DND-41 (cell line): ENCODE measurements at regions not wholly inside any gene's neighbourhood (a gene's known extent, or its start where the extent isn't known, plus 50 kb on each side); places are given as distances from the start of the nearest gene placed in this dataset.

ENCODE experiments used
- CTCF ChIP-seq: IDR thresholded peaks from 2 replicates; pipeline ENCODE4 v1.5.1; 2012; ENCODE audit warnings: borderline replicate concordance, low read length, moderate library complexity, mild to moderate bottlenecking; ENCODE audit not compliant: poor library complexity, severe bottlenecking; ENCODE audit errors: extremely low read depth
- EZH2 ChIP-seq: IDR thresholded peaks from 3 replicates; pipeline ENCODE4 v1.6.1; 2012; ENCODE audit warnings: borderline replicate concordance, low read depth, mild to moderate bottlenecking, moderate library complexity, low read length, inconsistent platforms; ENCODE audit not compliant: severe bottlenecking

GRCh38 chr7:156222151-156222550 lies 409.9 kb upstream of the SHH start:
- TF ChIP-seq CTCF (no peak), EZH2 (no peak)
